Globus pallidus (tissue), 1 donor: ENCODE measurements at regions not wholly inside any gene's neighbourhood (a gene's known extent, or its start where the extent isn't known, plus 50 kb on each side); places are given as distances from the start of the nearest gene placed in this dataset.
"Not testable (repeated sequence)": the region's sequence is repeated elsewhere in the genome, so short reads cannot be mapped to it uniquely, and the experiment has no call there.

Experiments used
- DNase-seq: peaks from one replicate; pipeline ENCODE4 v3.0.0-alpha.2; 2015; ENCODE audit warnings: low spot score

GRCh38 chrX:7515681-7516413 lies 327.1 kb upstream of the VCX start:
- no peak for DNase-seq

GRCh38 chrX:7514871-7515599 lies 327.9 kb upstream of the VCX start:
- DNase-seq, result no peak

GRCh38 chrX:7512845-7513244 lies 330.1 kb upstream of the VCX start:
- no peak for DNase-seq

GRCh38 chrX:7503251-7503650 lies 339.7 kb upstream of the VCX start:
- DNase-seq, result peak; percentile 0

- DNase-seq, result no peak
Observed at GRCh38 chrX:7500386-7500785, 342.6 kb upstream of the VCX start.

- no peak for DNase-seq
Observed at GRCh38 chrX:7486505-7486904, 338.6 kb upstream of the PUDP start.

- DNase-seq, result no peak
Observed at GRCh38 chrX:7485061-7485460, 337.1 kb upstream of the PUDP start.

- DNase-seq, result no peak
Observed at GRCh38 chrX:7480721-7481120, 332.8 kb upstream of the PUDP start.

- DNase-seq, result no peak
Observed at GRCh38 chrX:7462110-7462509, 314.2 kb upstream of the PUDP start.

- DNase-seq, result not testable (repeated sequence)
Observed at GRCh38 chrX:7461051-7461450, 313.1 kb upstream of the PUDP start.

- DNase-seq, result no peak
Observed at GRCh38 chrX:7447801-7448499, 300.0 kb upstream of the PUDP start.

GRCh38 chrX:7446815-7447214 lies 298.9 kb upstream of the PUDP start:
- DNase-seq, result no peak

GRCh38 chrX:7444967-7445366 lies 297.0 kb upstream of the PUDP start:
- DNase-seq, result no peak

- no peak for DNase-seq
Observed at GRCh38 chrX:7441586-7441985, 293.6 kb upstream of the PUDP start.

GRCh38 chrX:7435822-7436221 lies 287.9 kb upstream of the PUDP start:
- DNase-seq, result no peak

- no peak for DNase-seq
Observed at GRCh38 chrX:7432901-7433300, 284.9 kb upstream of the PUDP start.

GRCh38 chrX:7420717-7421116 lies 272.8 kb upstream of the PUDP start:
- DNase-seq, result no peak

- DNase-seq, result no peak
Observed at GRCh38 chrX:7414753-7415152, 266.8 kb upstream of the PUDP start.

GRCh38 chrX:7412840-7413239 lies 264.9 kb upstream of the PUDP start:
- no peak for DNase-seq

GRCh38 chrX:7409866-7410265 lies 261.9 kb upstream of the PUDP start:
- no peak for DNase-seq

- DNase-seq, result no peak
Observed at GRCh38 chrX:7399373-7399772, 251.4 kb upstream of the PUDP start.

GRCh38 chrX:7390441-7390840 lies 242.5 kb upstream of the PUDP start:
- no peak for DNase-seq

GRCh38 chrX:7389576-7389975 lies 241.6 kb upstream of the PUDP start:
- no peak for DNase-seq
